IMR-90 (cell line): ENCODE measurements at regions not wholly inside any gene's neighbourhood (a gene's known extent, or its start where the extent isn't known, plus 50 kb on each side); places are given as distances from the start of the nearest gene placed in this dataset.

Experiments used
- ATAC-seq: fragments of 200-7000 bp; cut with Tn5 transposase; 2 replicates; pipeline ENCODE4 v1.9.1; 2020; ENCODE audit warnings: low read depth, mild to moderate bottlenecking, moderate library complexity
- BruUV-seq: library from RNA; stranded (reverse); fragments of 400-500 nt; replicated peaks from 2 replicates; lab custom pipeline; 2021; lab: Mats Ljungman, UMichigan
- CTCF ChIA-PET: fragments of 300-600 bp; formaldehyde crosslinking; extraction: SDS; loops from one replicate; lab custom pipeline; 2021; ENCODE audit warnings: antibody characterized with exemption; lab: Yijun Ruan, JAX
- POLR2A ChIA-PET: fragments of 300-600 bp; sonication (Branson Sonifier 250); formaldehyde crosslinking; loops from one replicate; lab custom pipeline; 2022; ENCODE audit warnings: antibody characterized with exemption; ENCODE audit not compliant: unreplicated experiment; lab: Charles Lee
- DNase-seq: peaks from one replicate; pipeline ENCODE4 v3.0.0; 2013
- H2AFZ ChIP-seq: replicated peaks from 2 replicates; pipeline ENCODE3; 2013; ENCODE audit warnings: low read length, mild to moderate bottlenecking; ENCODE audit not compliant: poor library complexity
- H2AK5ac ChIP-seq: 2 replicates; pipeline ENCODE4 v1.6.1; 2013; ENCODE audit warnings: low read depth, low read length, inconsistent platforms
- H2AK9ac ChIP-seq: replicated peaks from 2 replicates; pipeline ENCODE3; 2013; ENCODE audit warnings: mild to moderate bottlenecking, low read depth, low read length, moderate library complexity; ENCODE audit not compliant: poor library complexity
- H2BK120ac ChIP-seq: 2 replicates; pipeline ENCODE4 v1.6.1; 2013; ENCODE audit warnings: low read depth, low read length, inconsistent platforms
- H2BK15ac ChIP-seq: 3 replicates; pipeline ENCODE4 v1.6.1; 2013; ENCODE audit warnings: low read depth, low read length, inconsistent platforms
- H2BK20ac ChIP-seq: 2 replicates; pipeline ENCODE4 v1.6.1; 2013; ENCODE audit warnings: low read depth, mild to moderate bottlenecking, inconsistent platforms, low read length, moderate library complexity
- H2BK5ac ChIP-seq: 2 replicates; pipeline ENCODE4 v1.6.1; 2013; ENCODE audit warnings: mild to moderate bottlenecking, low read depth, low read length, inconsistent platforms; ENCODE audit not compliant: poor library complexity, severe bottlenecking
- H3K14ac ChIP-seq: replicated peaks from 2 replicates; pipeline ENCODE4 v1.6.1; 2013; ENCODE audit warnings: low read depth, low read length, inconsistent platforms
- H3K18ac ChIP-seq: 2 replicates; pipeline ENCODE4 v1.6.1; 2013; ENCODE audit warnings: low read depth, low read length, control low read depth
- H3K23ac ChIP-seq: 2 replicates; pipeline ENCODE4 v1.6.1; 2013; ENCODE audit warnings: low read depth, low read length, inconsistent platforms
- H3K27ac ChIP-seq: 2 replicates; pipeline ENCODE4 v1.5.1; 2013; ENCODE audit warnings: mild to moderate bottlenecking, control low read depth, low read length; ENCODE audit not compliant: insufficient read depth
- H3K27me3 ChIP-seq: 2 replicates; pipeline ENCODE4 v1.6.1; 2013; ENCODE audit warnings: low read length; ENCODE audit not compliant: control insufficient read depth, insufficient read depth
- H3K36me3 ChIP-seq: 2 replicates; pipeline ENCODE4 v1.6.1; 2013; ENCODE audit warnings: low read length, mixed read lengths; ENCODE audit not compliant: control insufficient read depth, insufficient read depth
- H3K4ac ChIP-seq: 2 replicates; pipeline ENCODE4 v1.6.1; 2013; ENCODE audit warnings: low read depth, low read length, inconsistent platforms
- H3K4me1 ChIP-seq: 2 replicates; pipeline ENCODE4 v1.6.1; 2013; ENCODE audit warnings: low read length, mixed read lengths; ENCODE audit not compliant: control insufficient read depth, insufficient read depth
- H3K4me2 ChIP-seq: 2 replicates; pipeline ENCODE4 v1.6.1; 2013; ENCODE audit warnings: low read depth, mild to moderate bottlenecking, control low read depth, low read length, moderate library complexity
- H3K4me3 ChIP-seq: 2 replicates; pipeline ENCODE4 v1.5.1; 2013; ENCODE audit warnings: low read depth, mild to moderate bottlenecking, control low read depth, low read length, moderate library complexity; ENCODE audit not compliant: insufficient read depth
- H3K56ac ChIP-seq: 2 replicates; pipeline ENCODE4 v1.6.1; 2013; ENCODE audit warnings: low read length, inconsistent platforms; ENCODE audit not compliant: insufficient read depth; ENCODE audit errors: extremely low read depth
- H3K79me1 ChIP-seq, 2 experiments: 2 replicates each; pipeline ENCODE4 v1.6.1; 2013; ENCODE audit warnings: low read length in 2 of 2, inconsistent platforms in 1 of 2, low read depth in 1 of 2
- H3K9ac ChIP-seq: 2 replicates; pipeline ENCODE4 v1.6.1; 2013; ENCODE audit warnings: low read depth, low read length, control low read depth
- H3K9me1 ChIP-seq: 2 replicates; pipeline ENCODE4 v1.6.1; 2013; ENCODE audit warnings: low read length, inconsistent platforms; ENCODE audit not compliant: insufficient read depth
- H3K9me3 ChIP-seq: 2 replicates; pipeline ENCODE4 v1.6.1; 2013; ENCODE audit warnings: low read length; ENCODE audit not compliant: control insufficient read depth, insufficient read depth
- H4K20me1 ChIP-seq: 2 replicates; pipeline ENCODE4 v1.6.1; 2013; ENCODE audit warnings: low read length, inconsistent platforms; ENCODE audit not compliant: insufficient read depth
- H4K5ac ChIP-seq: 2 replicates; pipeline ENCODE4 v1.6.1; 2013; ENCODE audit warnings: mild to moderate bottlenecking, low read depth, low read length, control low read depth
- H4K8ac ChIP-seq, 2 experiments: 2 replicates each; pipeline ENCODE4 v1.6.1; 2013; ENCODE audit warnings: low read depth in 2 of 2, low read length in 2 of 2, control low read depth in 1 of 2, inconsistent platforms in 1 of 2
- H4K91ac ChIP-seq: 2 replicates; pipeline ENCODE4 v1.6.1; 2013; ENCODE audit warnings: low read depth, low read length, inconsistent platforms; ENCODE audit not compliant: insufficient read depth
- FOS ChIP-seq: fragments of 150-350 bp; IDR thresholded peaks from 2 replicates; pipeline ENCODE4 v1.6.1; 2016; ENCODE audit warnings: low read depth, low read length
- NFE2L2 ChIP-seq: fragments of 150-350 bp; IDR thresholded peaks from 2 replicates; pipeline ENCODE4 v1.6.1; 2016; ENCODE audit warnings: low read depth, mild to moderate bottlenecking, low read length
- RAD21 ChIP-seq: IDR thresholded peaks from 2 replicates; pipeline ENCODE4 v1.6.1; 2012; ENCODE audit warnings: low read length, improper control_type of control experiment
- RCOR1 ChIP-seq: IDR thresholded peaks from 2 replicates; pipeline ENCODE4 v1.6.1; 2012; ENCODE audit warnings: mild to moderate bottlenecking, low read length, improper control_type of control experiment; ENCODE audit not compliant: insufficient replicate concordance
- RFX5 ChIP-seq: IDR thresholded peaks from 2 replicates; pipeline ENCODE4 v1.8.0; 2012; ENCODE audit warnings: low read depth, mild to moderate bottlenecking, low read length, moderate library complexity
- USF2 ChIP-seq: fragments of 150-350 bp; IDR thresholded peaks from 2 replicates; pipeline ENCODE4 v1.6.1; 2017; ENCODE audit warnings: mild to moderate bottlenecking, antibody characterized with exemption, low read length, low read depth
- WGBS, 2 experiments: methylation state at CpG; one replicate each; pipeline versions ENCODE4 v1.1.5 to v1.1.7; 2013; ENCODE audit warnings: missing lambda C conversion rate in 2 of 2; ENCODE audit not compliant: insufficient read length in 1 of 2; ENCODE audit errors: extremely low coverage in 2 of 2; 5-methylcytosine and 5-hydroxymethylcytosine counted together
- dilution Hi-C: fragments of 300-500 bp; cut with HindIII; formaldehyde crosslinking; loops from one replicate; pipeline ENCODE4 v1.14.3; 2018; ENCODE audit warnings: low sequenced_read_pairs; ENCODE audit not compliant: unreplicated experiment
- in situ Hi-C: fragments of 300-500 bp; cut with MboI; formaldehyde crosslinking; loops from 3 replicates; pipeline ENCODE4 v1.14.3; 2019; ENCODE audit warnings: low sequenced_read_pairs, inconsistent platforms, mixed read lengths
- intact Hi-C: fragments of 100-400 bp; cut with micrococcal nuclease; formaldehyde crosslinking; loops from 2 replicates; pipeline ENCODE4 v1.10.0; 2022

DNA sequence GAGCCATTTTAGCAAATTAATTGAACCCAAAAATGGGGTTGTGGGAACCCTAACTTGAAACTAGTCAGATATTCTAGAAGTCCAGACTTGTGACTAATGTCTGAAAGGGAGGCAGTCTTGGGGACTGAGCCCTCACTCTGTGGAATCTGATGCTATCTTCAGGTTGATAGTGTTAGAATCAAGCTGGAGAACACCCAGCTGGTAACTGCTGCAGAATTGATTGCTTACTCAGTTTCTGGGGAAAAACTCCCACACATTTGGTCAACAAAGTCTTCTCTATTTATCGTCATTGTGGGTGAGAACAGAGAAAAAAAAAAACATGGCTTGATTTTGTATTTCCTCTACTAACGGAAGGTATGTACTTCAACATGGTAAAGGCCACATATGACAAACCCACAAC lies 1925.8 kb upstream of the CELF4 start:
- intact Hi-C loops (no loop called here), dilution Hi-C loops (no loop called here), in situ Hi-C loops (no loop called here)
- Histone ChIP-seq H2AK5ac (no peak overlapping the region), H3K9me3 (no peaks in the 10 kb centered on the region), H3K18ac (no peak overlapping the region), H3K4ac (no peak overlapping the region), H4K91ac (no peak overlapping the region), H2BK15ac (no peak overlapping the region), H3K36me3 (no peaks in the 10 kb centered on the region), H3K4me3 (no peak overlapping the region), H3K14ac (no peak overlapping the region), H4K8ac (no peak overlapping the region), H3K9ac (no peak overlapping the region), H2BK120ac (no peak overlapping the region), H3K27ac (no peak overlapping the region), H3K27me3 (no peaks in the 10 kb centered on the region), H2BK5ac (no peak overlapping the region), H3K56ac (no peak overlapping the region), H3K4me1 (0 out of 2 replicates have a peak, but pooled peaks cover 1% of the 10 kb centered on the region), H3K4me2 (no peak overlapping the region), H2BK20ac (no peak overlapping the region), H2AFZ (no peak overlapping the region), H2AK9ac (no peak overlapping the region), H3K23ac (no peak overlapping the region), H4K20me1 (no peaks in the 10 kb centered on the region), H4K5ac (no peak overlapping the region), H3K79me1 (no peaks in the 10 kb centered on the region), H3K9me1 (no peaks in the 10 kb centered on the region)
- no peak for TF ChIP-seq RAD21
- TF ChIP-seq FOS, result no peak
- TF ChIP-seq RFX5, result no peak
- TF ChIP-seq USF2, result no peak
- no peak for TF ChIP-seq RCOR1
- no peak for TF ChIP-seq NFE2L2
- DNase-seq, result no peak
- ChIA-PET CTCF (no interaction called here), POLR2A (no interaction called here)
- no CpG with 5 or more reads among the region's 2 CpGs for WGBS, 2 experiments
- no TSS peak for BruUV-seq
- ATAC-seq, result no peak
